KOPT-K1 (cell line): ENCODE measurements at regions not wholly inside any gene's neighbourhood (a gene's known extent, or its start where the extent isn't known, plus 50 kb on each side); places are given as distances from the start of the nearest gene placed in this dataset.

Experiments
- H3K27ac ChIP-seq: fragments of 200-600 bp; sonication (generic); 2 replicates; pipeline ENCODE4 v1.5.1; 2016; ENCODE audit warnings: antibody characterized with exemption, mild to moderate bottlenecking, low read depth, low read length; ENCODE audit not compliant: poor library complexity, severe bottlenecking
- H3K36me3 ChIP-seq: fragments of 200-600 bp; sonication (generic); 2 replicates; pipeline ENCODE4 v1.5.1; 2017; ENCODE audit warnings: antibody characterized with exemption, mild to moderate bottlenecking, low read length, moderate library complexity; ENCODE audit not compliant: insufficient read depth
- H3K9me3 ChIP-seq: fragments of 200-600 bp; sonication (generic); 2 replicates; pipeline ENCODE4 v1.5.1; 2017; ENCODE audit warnings: antibody characterized with exemption, low read length, mild to moderate bottlenecking; ENCODE audit not compliant: insufficient read depth, poor library complexity, severe bottlenecking

DNA sequence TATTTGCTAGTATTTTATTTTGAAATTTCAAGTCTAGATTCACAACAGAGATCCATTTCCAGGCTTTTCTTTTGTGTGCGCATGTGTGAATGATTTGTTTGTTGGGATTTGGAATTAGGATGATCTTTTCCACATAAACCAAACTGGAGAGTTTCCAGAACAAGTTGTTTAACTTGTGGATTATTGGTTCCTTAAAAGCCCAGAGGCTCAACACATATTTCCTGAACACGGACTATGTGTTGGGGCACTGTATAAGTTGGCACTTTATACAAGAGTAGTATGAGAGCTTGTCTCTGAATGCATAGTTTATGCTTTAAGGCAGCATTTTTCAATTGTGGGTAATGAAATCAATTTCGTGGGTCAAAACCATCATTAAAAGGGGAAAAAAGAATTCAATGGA lies 67.3 kb upstream of the FUT8 start:
- Histone ChIP-seq H3K9me3 (no peaks in the 10 kb centered on the region), H3K27ac (no peak overlapping the region), H3K36me3 (no peaks in the 10 kb centered on the region)

DNA sequence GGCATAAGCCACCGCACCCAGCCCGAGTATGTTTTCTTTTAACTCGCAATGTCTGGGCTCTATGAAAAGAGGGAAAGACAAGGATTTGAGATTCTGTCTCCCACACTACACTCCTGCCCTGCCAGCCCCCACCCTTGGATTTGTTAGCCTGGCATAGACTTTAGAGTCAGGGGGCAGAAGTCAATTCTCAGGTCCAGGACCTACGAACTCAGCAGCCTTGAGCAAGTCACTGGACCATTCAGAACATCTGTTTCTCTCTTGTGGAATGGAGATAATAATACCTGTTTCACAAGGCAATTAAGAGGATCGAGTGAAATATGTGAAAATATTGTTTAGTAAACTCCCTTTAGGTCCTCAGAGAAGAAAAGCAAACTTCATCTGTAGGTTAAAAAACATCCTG lies 66.1 kb upstream of the FUT8 start:
- H3K27ac ChIP-seq = no peak overlapping the region
- H3K36me3 ChIP-seq = no peaks in the 10 kb centered on the region
- no peaks in the 10 kb centered on the region for H3K9me3 ChIP-seq

DNA sequence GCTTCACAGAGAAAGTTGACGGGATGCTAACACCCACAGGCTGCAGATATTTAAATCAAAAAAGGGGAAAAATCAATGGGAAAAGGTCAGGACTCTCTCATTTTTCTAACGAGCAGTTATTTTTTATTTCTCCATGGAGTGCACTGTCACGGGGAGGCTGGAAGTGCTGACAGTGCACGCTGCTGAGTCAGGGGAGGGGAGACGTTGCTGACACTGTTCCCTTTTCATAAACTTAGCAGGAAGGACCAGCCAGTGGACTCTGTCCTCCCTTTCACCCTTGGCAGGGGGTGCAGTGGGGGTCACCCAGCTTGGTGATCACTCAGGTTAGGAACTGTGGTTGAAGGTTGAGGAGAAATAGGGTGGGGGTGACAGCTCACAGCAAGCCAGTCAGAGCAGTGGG lies 65.6 kb upstream of the FUT8 start:
- no peaks in the 10 kb centered on the region for H3K9me3 ChIP-seq
- no peaks in the 10 kb centered on the region for H3K36me3 ChIP-seq
- H3K27ac ChIP-seq = no peak overlapping the region

DNA sequence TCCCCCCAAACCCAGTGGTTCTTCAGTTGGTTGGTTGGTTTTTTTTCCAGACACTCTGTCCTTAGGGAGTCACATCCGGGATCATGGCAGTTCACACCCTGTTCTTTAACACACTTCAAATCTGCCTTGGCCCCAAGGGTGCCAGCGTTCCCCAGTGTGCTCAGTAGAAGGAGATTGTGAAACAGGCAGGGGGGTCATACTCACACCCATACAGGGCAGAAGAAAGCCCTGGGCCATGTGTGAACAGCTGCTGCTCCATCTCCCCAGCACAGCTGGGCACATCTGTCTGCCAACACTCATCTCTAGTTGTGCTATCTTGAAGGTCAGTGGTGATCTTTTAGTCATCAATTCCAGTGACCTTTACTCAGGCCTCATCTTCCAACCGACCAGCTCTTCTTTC lies 64.4 kb upstream of the FUT8 start:
- Histone ChIP-seq H3K27ac (no peak overlapping the region), H3K9me3 (no peaks in the 10 kb centered on the region), H3K36me3 (no peaks in the 10 kb centered on the region)

DNA sequence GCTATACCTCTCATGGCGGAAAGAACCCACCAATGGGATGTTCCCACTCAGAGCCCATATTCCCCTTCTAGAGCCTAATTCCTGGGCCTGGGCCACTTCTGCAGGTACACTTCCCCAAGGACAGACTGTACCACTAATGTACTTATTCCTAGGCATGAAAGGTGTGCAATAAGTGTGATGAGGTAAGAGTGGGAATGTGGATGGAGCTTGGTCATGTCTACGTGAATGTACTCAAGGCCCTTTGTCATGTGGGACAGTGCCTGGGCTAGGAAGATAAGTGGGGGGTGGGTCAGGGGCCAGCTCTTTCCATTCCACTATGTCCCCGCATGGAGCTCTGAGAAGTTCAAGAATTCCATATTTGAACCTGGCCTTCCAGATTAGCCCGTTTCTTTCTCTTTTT lies 63.4 kb upstream of the FUT8 start:
- H3K9me3 ChIP-seq = no peaks in the 10 kb centered on the region
- H3K36me3 ChIP-seq = no peaks in the 10 kb centered on the region
- H3K27ac ChIP-seq = no peak overlapping the region

DNA sequence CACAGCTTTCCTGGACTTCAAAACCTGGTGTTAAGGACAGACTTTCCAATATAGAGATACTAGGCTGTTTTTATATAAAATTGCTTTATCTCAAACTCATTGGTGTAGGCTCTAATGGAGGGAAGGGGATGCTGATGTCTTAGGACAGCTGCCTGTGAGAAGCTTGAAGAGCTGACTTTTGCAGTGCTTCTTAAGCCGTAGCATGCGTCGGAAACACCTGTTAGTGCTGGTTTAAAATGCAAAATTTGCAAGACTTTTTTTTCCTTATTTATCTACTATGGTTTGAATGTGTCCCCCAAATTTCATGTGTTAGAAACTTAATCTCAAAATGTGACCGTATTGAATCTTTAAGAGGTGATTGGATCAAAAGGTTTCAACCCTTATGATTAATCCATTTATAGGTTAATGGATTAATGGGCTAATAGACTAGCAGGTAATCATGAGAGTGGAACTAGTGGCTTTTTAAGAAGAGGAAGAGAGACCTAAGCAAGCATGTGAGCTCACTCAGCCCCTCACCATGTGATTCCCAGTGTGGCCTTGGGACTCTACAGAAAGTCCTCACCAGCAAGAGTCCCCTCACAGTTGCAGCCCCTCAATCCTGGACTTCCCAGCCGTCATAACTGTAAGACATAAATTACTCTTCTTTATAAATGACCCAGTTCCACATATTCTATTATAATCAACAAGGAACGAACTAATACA lies 60.9 kb upstream of the FUT8 start:
- Histone ChIP-seq H3K27ac (no peak overlapping the region), H3K36me3 (no peaks in the 10 kb centered on the region), H3K9me3 (no peaks in the 10 kb centered on the region)

DNA sequence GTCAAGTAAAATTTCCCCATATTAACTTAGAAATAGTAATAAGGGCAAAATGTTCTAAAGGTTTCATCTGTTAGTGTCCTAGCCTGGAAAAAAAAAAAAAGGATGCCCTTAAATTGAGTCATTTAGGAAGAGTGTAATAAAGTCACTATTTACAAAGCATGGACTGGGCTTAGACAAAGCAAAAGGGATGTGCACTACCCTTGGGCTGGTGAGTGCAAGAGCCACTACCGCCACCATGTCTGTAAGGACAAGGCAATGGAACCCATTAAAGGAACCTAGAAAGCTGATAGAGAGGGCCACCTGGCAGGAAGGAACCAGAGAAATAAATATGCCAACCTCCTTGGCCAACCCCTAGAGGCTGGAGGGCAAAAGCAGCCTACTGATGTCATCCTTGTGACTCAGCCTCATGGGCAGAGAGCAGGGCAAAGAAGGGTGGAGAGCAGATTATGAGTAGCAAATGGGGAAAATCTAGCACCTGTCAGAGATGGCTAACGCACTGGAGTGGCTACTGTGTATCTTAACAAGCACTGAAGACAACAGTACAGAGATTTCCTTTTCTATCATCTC lies 59.5 kb upstream of the FUT8 start:
- H3K27ac ChIP-seq = no peak overlapping the region

DNA sequence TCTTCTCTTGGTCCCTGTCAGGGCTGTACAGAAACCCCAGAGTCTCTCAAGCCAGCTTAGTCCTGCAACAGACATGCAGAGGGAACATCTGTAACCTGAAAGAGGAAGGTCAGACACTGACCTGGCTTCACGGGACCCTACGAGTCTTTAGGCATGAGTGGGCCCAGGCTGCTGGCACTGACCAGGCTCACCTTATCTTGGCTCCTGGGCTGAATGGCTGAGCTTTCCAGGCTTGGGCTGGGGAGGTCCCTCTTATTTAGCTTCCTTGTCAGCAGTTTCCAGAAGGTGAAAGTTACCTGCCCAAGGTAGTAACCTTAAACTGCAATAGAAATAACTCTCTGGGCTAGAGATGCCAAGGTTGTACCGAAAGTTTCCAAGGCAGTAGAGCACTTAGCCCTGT lies 58.4 kb upstream of the FUT8 start:
- Histone ChIP-seq H3K27ac (no peak overlapping the region), H3K36me3 (no peaks in the 10 kb centered on the region), H3K9me3 (no peaks in the 10 kb centered on the region)

More for the DNA sequence above, 59.5 kb upstream of the FUT8 start:
- H3K9me3 ChIP-seq = no peaks in the 10 kb centered on the region
- H3K36me3 ChIP-seq = no peaks in the 10 kb centered on the region

DNA sequence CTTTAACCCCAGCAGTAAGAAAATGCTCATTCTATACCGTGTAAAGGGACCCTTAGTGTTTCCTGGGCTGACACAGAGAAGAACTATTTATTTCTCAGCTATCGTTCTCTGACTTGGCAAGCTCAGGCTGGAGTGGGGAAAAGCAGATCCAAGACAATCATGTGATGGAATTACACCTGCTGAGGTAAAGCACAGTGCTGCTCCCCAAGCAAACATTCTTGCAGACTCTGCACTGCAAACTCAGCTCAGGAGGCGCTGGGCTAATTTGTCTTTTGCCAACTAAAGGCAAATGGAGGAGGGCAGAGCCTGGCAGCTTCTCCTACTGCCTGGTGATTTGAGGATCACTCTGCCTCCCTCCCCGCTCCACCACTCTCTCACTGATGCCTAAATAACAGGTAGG lies 57.8 kb upstream of the FUT8 start:
- Histone ChIP-seq H3K36me3 (no peaks in the 10 kb centered on the region), H3K27ac (no peak overlapping the region), H3K9me3 (no peaks in the 10 kb centered on the region)

DNA sequence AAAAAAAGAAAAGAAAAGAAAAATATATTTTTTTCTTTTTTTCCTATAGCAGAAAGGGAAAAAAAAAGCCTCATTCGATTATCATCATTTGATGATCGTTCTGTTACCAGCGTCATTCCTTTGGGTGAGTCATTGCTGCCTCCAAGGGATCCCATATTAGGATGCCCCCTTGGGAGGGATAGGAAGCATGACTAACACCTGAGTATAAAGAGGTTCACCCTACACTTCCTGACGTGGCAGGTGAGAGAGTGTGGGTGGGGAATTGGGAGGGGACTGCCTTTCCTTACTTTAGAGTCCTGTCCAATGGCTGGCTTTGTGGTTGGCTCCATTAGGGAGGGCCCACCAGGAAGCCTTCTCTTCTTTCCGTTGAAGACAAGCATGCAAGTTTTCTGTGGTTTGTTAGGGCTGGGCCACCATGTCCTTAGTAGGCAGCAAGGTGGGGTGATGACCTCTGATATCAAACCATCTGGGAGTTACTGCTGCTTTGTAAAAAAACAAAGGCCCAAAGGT lies 56.1 kb upstream of the FUT8 start:
- no peaks in the 10 kb centered on the region for H3K36me3 ChIP-seq
- H3K9me3 ChIP-seq = no peaks in the 10 kb centered on the region
- H3K27ac ChIP-seq = peak overlapping the region; percentile 53

DNA sequence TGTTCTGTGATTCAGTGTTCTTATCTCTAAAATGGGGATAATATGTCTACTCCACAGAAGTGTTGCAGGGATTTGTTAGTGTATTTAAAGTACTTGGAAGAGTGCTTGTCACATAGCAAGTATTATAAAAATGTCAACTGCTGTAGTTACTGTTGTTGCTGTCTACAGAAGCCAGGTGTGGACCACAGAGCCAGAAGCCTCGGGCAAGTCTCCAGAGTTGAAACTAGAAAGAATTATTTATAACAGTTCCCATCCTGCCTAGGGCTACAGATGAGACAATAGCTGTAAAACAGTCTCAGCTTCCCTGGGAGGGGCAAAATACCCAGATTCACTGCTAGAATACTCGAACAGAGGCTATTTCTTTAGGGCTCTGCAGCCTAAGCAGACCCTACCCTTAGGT lies 55.4 kb upstream of the FUT8 start:
- Histone ChIP-seq H3K36me3 (no peaks in the 10 kb centered on the region), H3K9me3 (no peaks in the 10 kb centered on the region), H3K27ac (peak overlapping the region; percentile 53)

DNA sequence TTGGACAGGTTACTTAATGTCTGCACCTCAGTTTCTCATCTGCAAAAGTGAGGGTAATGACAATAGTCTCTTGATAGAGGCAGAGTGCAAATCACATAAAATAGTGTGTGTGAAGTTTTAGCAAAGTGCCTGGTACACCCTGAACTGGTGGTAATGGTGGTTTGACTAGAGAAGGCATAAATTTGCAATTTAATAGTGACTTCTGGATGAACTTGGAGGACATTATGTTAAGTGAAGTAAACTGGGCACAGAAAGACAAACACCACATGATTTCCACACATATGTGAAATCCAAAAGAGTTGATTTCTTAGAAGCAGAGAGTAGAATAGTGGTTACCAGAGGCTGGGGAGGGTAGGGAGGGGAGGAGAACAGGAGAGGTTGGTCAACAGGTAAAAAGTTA lies 54.8 kb upstream of the FUT8 start:
- no peaks in the 10 kb centered on the region for H3K36me3 ChIP-seq

DNA sequence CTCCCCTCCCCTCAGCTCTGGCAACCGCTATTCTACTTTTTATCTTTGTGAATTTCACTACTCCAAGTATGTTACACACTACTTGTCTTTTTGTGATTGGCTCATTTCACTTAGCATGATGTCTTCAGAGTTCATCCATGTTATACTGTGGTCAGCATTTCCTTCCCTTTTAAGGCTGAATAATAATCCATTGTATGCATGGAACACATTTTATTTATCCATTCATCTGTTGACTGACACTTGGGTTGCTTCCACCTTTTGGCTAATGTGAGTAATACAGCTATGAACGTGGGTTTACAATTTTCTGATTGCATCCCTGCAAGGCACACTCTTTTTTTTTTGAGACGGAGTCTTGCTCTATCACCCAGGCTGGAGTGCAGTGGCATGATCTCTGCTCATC lies 53.0 kb upstream of the FUT8 start:
- H3K27ac ChIP-seq = no peak overlapping the region
- H3K36me3 ChIP-seq = no peaks in the 10 kb centered on the region

More for the DNA sequence above, 54.8 kb upstream of the FUT8 start:
- H3K9me3 ChIP-seq = no peaks in the 10 kb centered on the region
- peak overlapping the region; percentile 53 for H3K27ac ChIP-seq

DNA sequence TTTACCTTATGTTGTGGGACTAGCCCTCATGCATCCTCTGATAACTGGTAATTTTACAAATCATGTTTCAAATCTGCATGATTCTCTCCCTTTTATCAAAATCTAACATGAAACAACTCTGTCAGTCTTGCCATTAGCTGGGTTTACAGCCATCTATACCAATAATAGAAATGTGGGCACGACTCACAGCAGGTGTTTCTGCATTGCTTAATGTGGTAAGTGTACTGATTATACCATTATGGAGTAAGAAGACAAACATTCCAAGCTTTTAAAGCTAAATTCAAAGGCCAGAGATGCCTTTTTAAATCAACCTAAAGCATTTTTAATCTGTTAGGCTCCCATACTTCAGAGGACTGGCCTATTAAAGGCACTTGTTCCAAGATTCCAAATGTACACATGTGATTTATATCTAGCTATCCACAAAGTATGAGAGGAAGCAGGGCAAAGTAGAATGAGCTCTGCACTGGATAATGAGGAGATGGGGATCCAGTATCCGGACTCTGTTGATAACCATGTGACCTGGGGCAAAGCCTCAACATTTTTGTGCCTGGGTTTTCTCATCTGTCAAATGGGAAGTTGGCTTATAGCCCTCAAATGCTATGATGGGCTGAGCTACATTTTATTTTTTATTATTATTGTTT lies 52.3 kb upstream of the FUT8 start:
- H3K9me3 ChIP-seq = no peaks in the 10 kb centered on the region
- H3K36me3 ChIP-seq = no peaks in the 10 kb centered on the region
- H3K27ac ChIP-seq = no peak overlapping the region

More for the DNA sequence above, 53.0 kb upstream of the FUT8 start:
- H3K9me3 ChIP-seq = no peaks in the 10 kb centered on the region

DNA sequence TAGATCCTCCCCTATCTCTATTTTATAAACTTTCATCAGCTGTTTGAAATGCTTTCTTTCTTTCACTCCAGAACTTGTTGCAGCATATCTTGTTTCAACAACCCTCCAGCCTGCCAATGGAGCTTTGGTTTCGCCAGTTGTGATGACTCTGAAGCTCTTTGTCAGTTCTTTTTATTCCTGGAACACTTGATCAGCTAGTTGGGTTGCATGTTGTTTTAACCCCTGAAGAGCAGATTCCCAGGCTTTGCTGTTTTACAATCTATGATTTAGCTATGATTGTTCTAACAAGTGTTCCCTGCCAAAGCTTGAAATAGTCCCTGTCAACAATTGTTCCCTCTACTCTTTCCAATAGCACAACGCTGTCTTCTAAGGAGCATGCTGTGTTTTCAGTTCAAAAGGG lies 50.6 kb upstream of the FUT8 start:
- Histone ChIP-seq H3K27ac (no peak overlapping the region), H3K36me3 (no peaks in the 10 kb centered on the region), H3K9me3 (no peaks in the 10 kb centered on the region)
